NCI-H1092 (cell line): ENCODE measurements at regions not wholly inside any gene's neighbourhood (a gene's known extent, or its start where the extent isn't known, plus 50 kb on each side); places are given as distances from the start of the nearest gene placed in this dataset.

Experiments used
- DNase-seq: peaks from one replicate; lab custom pipeline; 2025; lab: John Stamatoyannopoulos, UW

DNA sequence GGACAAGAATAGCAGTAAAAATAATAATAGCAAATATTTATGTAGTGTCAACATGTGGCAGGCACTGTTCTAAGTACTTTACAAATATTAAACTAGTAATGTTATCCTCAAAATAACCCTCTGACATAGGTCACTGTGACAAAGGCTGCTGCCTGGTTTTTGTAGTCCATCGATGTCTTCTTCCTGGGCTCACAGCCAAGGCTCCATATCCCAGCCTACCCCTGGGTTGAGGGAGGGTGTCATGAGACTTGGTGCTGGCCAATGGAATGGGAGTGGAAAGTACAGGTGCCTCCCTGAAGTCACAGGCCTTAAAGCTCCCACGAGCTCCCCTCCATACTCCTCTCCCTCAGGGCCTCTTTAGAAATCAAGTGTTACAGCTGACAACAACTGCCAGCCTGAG lies 159.3 kb downstream of the CYRIA start:
- no peak for DNase-seq

DNA sequence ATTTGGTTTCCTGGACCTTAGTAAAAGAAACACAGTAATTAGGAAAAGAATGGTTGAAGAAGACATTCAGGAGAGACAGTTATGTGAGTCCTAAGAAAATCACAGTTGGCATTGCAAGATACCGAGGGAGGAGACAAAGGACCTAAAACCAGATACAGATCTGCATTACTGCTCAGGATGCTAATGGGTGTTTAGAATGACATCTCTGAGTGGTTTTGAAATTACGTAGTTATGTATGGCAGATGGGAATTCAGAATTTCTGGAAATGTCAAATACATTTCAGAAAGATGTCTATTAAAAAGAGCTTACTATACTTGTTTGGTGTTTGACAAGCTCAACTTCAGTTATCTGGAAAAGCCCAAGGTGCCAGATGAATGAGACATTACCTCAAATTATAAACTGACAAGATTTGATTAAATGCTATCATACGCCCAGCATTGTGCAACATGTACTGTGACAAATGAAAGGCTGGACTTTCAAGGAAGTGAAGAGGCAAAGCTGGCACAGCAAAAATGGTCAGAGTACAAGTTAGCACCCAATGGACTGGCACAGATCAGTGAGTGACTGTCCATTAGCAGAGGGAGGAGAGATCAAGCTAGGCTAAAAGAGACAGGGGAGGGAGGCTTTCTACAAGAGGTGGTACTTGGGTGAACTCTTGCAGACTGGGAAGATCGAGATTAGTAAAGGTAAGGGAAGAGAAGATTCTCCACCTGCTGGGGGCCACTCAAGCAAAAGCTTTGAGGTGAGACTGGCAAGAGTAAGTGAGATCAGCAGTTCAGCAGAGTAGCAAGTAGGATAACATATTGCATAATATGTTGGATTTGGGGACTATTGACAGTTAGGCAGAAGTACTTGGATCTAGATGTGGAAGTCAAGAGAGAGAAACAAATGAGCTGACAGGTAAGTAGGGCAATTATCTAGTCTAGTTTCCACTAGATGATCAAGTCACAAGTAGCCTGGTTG lies 168.9 kb downstream of the CYRIA start:
- DNase-seq, result no peak

DNA sequence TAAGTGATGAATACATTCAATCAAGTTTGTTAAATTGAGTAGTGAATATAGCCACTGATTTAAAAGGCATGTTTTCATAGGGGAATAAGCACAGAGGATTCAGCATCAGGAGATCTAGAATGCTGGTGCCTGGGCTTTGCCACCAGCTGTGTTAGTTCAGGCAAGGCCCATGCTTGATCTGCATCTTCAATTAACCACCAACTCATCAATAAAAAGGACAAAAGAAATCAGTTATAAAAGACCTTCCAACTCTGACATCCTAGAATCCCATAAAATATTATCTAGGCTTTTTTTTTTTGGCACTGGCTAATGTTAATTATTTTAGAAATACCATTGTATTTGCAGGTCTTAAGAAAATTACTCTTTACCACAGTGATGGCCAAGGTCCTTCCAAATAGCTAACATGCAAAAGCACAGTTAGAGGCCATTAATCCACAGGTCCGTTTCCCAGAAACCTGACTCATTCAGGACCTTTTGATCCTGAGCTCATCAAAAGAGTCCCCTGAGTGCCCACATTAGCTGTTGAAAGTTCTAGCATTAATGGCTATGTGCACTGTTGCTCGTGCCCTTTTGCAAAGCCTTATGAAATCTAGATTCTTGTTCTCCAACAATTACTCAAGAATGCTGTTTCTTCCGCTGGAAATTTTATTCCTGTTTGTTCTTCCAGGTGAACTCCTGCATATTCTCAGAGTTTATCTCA lies 170.0 kb downstream of the CYRIA start:
- DNase-seq, result no peak

- no peak for DNase-seq
Measured at GRCh38 chr2:16494836-16495508, 170.7 kb downstream of the CYRIA start.

DNA sequence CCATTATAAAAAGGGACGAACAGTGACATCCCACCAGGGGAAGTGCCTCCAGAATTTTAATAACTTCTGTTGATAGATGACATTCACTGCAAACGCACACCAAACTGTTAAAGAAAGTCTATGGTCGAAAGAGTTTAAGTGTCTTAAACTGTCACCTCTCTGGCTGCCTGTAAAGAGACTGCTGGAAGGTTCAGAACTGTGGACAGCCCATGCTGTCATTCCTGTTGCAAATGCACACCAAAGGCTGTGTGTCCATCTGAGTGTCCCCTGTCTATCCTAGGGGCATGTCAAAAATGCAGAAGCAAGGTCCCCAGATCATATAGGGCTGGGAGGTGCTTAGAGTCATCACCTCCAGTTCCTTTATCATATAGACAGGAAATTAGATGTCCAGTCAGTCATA lies 171.8 kb downstream of the CYRIA start:
- no peak for DNase-seq

DNA sequence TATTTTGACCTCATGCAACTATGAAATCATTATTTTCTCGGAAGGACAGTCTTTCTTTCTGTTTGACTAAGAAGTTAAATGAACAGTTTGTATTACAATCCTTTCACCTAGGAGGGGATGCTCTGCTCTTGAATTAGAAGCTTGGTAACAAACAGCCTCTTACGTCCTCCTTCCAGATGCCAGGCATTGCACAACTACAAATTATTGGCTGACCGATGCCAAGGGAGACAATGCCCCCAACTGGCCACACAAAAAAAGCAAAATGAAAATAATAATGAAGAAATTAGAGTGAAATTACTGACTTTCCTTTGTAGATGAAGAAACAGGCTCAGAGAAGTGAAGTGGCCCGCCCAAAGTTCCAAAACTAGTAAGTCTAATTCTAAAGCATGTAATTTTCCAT lies 177.9 kb downstream of the CYRIA start:
- no peak for DNase-seq

- DNase-seq, result no peak
Measured at GRCh38 chr2:16485251-16485650, 180.4 kb downstream of the CYRIA start.

GRCh38 chr2:16482460-16482859 lies 183.2 kb downstream of the CYRIA start:
- no peak for DNase-seq

- no peak for DNase-seq
Measured at GRCh38 chr2:16481351-16481750, 184.3 kb downstream of the CYRIA start.

- DNase-seq, result no peak
Measured at GRCh38 chr2:16479721-16480120, 185.9 kb downstream of the CYRIA start.

- DNase-seq, result no peak
Measured at GRCh38 chr2:16478434-16479210, 187.0 kb downstream of the CYRIA start.

DNA sequence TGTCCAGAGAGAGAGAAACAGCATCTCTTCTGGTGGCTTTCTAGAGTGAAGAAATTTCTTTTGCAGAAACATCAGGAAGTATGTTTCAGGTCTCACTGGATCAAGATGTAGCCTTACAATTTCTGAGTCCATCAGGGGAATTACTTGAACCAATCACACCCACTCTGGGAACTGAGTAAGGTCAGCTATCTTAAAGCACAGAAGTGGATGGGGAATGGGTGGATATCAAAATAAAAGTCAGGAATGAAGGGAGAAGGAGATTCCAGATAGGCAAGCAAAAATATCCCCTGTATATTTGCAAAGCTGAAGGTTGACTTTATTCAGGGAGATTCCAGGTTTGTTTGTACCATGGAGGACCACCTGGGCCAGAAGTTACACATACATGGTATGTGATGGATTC lies 188.0 kb downstream of the CYRIA start:
- DNase-seq, result no peak

GRCh38 chr2:16476866-16477265 lies 188.8 kb downstream of the CYRIA start:
- no peak for DNase-seq

DNA sequence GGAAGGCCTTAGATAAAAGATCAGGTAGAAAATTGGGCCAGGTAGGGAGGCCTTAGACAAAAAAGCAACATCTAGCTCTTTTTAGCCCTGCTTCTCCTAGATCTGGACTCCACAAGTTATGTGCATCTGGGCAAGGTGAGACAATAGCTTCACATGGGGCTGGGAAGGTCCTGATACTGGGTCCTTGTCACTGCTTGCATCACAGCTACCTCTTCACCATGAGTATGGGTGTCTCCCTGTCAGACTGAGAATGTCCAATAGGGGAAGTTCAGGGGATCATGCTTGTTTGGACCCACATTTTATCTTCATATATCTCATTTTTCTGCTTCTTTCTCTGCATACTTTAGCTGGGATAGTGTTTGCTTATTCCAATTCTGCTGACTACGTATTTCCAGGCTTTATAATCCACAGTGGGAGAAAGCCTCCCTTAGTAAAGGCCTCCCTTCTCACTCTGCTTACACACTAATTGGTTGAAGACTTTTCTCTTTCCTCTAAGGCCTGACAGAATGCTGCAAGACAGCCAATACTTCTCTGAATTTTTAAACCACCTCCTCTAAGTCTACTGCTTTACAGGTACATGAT lies 189.6 kb downstream of the CYRIA start:
- no peak for DNase-seq

GRCh38 chr2:16475586-16475985 lies 190.0 kb downstream of the CYRIA start:
- DNase-seq, result no peak

GRCh38 chr2:16473575-16473974 lies 192.1 kb downstream of the CYRIA start:
- DNase-seq, result no peak

- no peak for DNase-seq
Measured at GRCh38 chr2:16470936-16471490, 194.6 kb downstream of the CYRIA start.

DNA sequence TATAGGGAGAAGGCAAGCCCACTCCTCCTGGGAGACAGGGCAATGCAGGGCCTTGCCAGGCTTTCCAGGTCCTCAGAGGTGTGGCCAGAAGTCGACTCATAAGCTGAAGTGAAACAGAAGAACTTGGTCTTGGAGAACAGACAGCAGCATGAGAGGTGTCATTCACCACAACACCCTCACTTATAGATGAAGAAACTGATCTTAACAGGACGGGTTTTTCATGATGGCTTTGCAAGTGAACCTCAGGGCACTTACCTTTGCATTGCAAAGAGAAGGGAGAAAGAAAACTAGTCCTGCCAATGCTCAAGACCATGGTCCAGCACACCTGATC lies 198.8 kb downstream of the CYRIA start:
- DNase-seq, result no peak

- DNase-seq, result no peak
Measured at GRCh38 chr2:16466133-16466820, 199.4 kb downstream of the CYRIA start.

DNA sequence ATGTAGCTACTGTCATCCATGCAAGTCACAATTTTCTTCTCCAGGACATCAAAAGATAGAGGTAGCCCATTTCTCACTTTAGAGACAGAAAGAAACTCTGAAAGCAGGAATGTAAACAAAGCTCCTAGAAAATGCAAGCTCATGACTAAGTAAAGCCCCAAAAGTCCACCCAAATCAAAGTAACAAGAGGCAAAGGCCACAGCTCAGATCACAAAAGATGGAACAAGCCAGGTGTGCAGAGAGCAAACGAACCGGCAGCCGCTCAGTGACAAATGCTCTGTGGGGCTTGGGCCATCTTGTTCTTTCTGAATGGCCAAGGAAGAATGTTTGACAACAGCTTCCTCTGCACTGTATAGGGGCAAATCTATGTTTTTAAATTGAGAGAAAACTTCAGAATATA lies 201.0 kb downstream of the CYRIA start:
- DNase-seq, result no peak

DNA sequence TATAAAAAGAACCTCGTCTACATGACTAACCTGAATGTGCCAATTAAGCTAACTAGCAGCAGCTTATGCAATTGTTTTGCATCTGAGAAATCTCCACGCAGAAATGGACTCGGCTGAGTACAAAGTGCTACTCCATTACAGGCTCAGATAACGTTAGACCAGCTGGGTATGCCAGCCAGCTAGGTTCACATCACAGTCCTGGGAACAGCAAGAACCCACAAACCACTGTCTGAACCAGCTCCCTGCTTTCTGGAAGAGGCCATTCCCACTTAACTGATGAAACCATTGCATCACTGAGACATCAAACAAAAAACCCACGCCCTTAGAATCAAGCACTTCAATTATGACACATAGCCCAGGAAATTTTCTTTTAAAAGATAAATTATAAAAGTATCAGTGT lies 202.7 kb downstream of the CYRIA start:
- DNase-seq, result no peak
